HG03354 (cell line): ENCODE measurements at regions not wholly inside any gene's neighbourhood (a gene's known extent, or its start where the extent isn't known, plus 50 kb on each side); places are given as distances from the start of the nearest gene placed in this dataset.

Experiments used
- ATAC-seq: cut with Tn5 transposase; IDR thresholded peaks from one replicate; pipeline ENCODE4 v1.9.1; 2021; ENCODE audit warnings: mild to moderate bottlenecking; ENCODE audit not compliant: unreplicated experiment, poor library complexity, severe bottlenecking

GRCh38 chr12:19034937-19035336, 94.6 kb upstream of the PLEKHA5 start:
- ATAC-seq, result no peak

DNA sequence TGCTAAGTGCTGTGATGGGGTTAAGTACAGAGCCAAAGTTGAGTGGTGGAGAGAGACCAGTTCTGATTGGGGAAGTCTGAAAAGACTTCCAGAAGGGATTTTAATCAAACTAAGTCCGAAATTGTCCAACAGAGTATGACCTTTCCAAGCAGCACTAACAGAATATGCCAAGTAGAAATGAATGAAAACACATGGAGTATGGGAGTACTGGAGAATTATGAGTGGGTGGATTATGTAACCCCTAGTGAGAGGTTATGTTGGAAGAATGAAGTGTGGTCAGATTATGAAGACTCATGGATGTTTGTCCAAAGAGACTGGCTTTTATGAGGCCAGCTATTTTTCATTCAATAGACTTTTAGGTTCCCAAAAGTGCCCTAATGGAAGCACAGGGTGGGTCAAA, 94.0 kb upstream of the PLEKHA5 start:
- no peak for ATAC-seq

DNA sequence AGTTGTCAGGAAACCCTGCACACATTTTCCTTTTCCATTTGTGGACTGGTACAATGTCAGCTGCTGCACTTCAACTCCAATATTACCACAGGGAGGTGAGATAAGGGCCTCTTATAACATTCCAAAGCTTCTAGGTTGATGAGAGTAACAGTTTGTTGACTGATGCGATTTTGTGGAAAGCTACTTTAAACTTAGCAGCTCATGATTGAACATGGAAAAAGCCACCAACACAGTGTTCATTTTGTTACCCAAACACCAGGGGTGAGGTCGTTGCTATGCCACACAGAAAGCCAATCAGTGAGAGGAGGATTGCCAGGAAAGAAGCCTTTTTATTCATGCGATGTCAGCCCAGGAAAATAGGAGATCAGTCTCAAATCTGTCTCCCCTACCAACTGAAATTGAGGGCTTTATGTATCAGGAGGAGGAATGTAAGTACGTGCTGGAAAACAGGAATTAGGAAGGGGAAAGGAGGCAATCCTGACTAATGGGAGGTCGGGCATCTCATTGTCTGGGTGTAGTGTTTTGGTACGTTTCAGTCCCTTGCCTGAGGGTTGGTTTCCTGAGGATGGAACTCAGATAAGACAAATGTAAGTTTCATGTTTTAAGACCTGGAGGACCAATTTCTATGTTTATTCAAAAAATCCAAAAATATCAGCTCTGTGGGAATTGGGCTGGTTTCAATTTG, 92.7 kb upstream of the PLEKHA5 start:
- ATAC-seq, result no peak

GRCh38 chr12:19038209-19038608, 91.3 kb upstream of the PLEKHA5 start:
- no peak for ATAC-seq

GRCh38 chr12:19039515-19039914, 90.0 kb upstream of the PLEKHA5 start:
- no peak for ATAC-seq

DNA sequence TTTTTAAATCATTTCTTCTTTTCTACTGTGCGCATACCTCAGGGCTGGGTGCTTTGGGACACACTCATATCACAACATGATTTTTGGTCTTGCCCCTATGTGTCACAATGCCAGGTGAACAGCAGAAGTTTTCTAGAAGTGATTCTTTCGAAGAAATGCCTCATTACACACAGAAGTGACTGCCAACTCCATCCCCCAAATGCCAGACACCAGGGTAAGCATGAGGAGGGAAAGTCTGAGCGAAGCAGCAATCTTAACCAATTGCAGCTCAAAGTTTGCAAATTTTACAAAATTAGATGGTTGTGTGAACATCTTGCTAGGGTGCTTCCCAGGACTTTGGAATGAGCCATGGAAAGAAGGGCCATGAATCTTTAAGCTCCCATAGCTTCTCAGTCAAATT, 87.3 kb upstream of the PLEKHA5 start:
- ATAC-seq, result no peak

DNA sequence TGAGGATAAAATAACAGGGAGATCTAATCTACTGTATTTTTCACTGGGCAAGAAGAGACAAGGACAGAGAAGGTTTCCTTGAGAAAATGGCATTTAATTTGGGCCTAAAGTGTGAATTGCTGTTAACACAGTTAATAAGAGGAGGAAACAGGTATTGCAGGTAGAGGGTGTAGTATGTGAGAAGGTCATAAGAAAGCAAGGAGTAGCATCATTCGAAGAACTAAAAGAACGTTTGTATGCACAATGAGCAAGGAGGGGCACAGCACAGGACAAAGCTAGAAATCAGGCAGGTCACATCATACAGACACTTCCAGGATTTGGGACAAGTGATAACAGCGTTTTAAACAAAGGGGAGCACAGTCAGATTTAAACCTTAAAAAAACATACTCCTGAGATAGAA, 85.1 kb upstream of the PLEKHA5 start:
- ATAC-seq, result no peak

GRCh38 chr12:19044891-19045290, 84.6 kb upstream of the PLEKHA5 start:
- no peak for ATAC-seq

DNA sequence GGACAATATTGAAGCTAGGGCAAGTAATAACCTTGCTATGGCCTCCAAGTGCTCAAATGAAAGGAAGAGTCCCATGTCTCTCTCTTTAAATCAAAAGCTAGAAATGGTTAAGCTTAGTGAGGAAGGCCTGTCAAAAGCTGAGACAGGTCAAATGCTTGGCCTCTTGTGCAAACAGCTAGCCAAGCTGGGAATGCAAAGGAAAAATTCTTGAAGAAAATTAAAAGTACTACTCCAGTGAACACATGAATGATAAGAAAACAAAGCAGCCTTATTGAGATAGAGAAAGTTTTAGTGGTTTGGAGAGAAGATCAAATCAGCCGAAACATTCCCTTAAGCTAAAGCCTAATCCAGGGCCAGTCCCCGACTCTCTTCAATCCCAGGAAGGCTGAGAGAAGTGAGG, 84.1 kb upstream of the PLEKHA5 start:
- ATAC-seq, result no peak

DNA sequence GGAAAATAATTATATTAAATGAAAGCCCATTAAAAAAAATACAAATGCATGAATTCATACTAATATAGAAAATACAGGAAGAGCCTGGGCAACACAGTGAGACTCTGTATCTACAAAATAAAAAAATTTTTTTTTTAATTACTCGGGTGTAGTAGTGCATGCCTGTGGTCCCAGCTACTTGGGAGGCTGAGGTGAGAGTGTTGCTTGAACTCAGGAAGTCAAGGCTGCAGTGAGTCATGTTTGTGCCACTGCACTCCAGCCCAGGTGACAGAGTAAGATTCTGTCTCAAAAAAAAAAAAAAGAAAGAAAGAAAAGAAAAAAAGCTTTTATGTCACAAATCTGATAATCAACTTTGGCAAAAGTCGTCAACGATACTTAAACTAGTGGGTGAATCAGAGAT, 80.6 kb upstream of the PLEKHA5 start:
- no peak for ATAC-seq

- no peak for ATAC-seq
Measured at GRCh38 chr12:19052689-19053088, 76.8 kb upstream of the PLEKHA5 start.

- no peak for ATAC-seq
Measured at GRCh38 chr12:19053218-19053617, 76.3 kb upstream of the PLEKHA5 start.

GRCh38 chr12:19054035-19054434, 75.5 kb upstream of the PLEKHA5 start:
- no peak for ATAC-seq

GRCh38 chr12:19055589-19055988, 73.9 kb upstream of the PLEKHA5 start:
- ATAC-seq, result no peak

DNA sequence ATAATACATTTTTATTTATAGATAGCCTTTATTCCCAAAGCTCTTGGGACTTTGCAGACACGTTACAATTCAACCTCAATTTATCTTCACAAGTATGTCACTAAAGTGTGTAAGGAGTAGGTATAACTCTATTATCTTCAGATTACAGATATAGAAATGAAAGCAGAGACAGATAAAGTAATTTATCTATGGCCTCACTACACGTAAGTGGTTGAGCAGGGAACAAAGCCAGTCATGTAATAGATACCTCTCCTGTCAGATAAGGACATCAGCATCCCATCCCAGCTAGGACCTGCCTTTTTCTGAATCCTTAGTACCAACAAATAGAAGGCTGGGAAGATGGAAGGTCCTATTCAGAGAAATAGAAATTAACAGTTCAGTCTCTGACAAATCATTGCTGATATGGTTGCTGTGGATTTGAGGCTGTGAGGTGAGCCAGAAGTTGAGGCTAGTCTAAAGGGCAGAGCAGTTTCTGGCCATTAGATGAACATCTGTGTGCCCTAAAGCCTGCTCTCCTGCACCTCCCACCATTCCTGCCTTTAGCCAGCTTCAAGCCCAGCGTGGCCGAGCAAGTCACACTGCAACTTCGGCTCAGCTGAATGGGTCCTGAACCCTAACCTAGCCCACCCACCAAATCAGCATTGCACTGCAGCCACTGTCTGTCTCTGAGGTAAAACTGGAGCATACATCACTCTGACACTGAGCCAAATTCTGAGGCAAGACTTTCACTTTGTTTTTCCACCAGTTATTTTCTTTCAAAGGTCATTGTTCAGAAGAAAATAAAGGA, 71.1 kb upstream of the PLEKHA5 start:
- ATAC-seq, result no peak

GRCh38 chr12:19064713-19065112, 64.8 kb upstream of the PLEKHA5 start:
- ATAC-seq, result no peak

DNA sequence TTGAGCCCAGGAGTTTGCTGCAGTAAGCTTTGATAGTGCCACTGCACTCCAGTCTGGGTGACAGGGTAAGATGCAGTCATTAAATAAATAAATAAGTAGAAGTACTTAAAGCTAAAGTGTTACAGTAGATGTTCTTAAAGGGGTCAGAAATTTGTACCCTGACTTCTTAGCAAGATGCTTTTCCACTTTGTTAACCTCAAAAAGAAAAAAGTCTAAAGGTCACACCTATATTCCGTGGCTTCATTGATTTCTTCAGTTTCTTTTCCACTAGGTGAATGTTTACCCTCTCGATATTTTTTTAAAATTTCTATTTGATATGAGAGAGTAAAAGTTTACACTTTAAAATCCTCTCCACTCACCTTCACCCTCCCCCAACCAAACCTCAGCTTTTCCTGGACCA, 64.3 kb upstream of the PLEKHA5 start:
- ATAC-seq, result no peak

- ATAC-seq, result no peak
Measured at GRCh38 chr12:19065871-19066270, 63.7 kb upstream of the PLEKHA5 start.

- no peak for ATAC-seq
Measured at GRCh38 chr12:19066475-19067001, 63.0 kb upstream of the PLEKHA5 start.

- no peak for ATAC-seq
Measured at GRCh38 chr12:19068137-19068536, 61.4 kb upstream of the PLEKHA5 start.

DNA sequence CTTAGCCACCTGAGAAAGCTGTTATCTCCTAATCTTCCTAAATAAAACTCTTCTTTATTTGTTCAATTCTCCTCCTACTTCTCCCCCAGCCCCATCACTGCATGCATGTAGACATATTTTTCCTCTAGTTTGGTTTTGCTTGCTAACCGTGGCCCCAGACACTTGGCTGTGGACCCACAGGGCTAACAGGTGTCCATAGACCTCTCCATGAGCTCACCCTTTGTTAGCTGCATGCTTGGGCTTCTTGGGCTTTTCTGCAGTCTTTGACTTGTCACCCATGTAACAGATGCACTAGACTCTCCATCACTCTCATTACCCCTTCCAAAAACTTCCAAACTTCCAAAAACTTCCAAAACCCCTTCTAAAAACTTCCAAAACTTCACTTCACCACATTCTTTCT, 59.2 kb upstream of the PLEKHA5 start:
- no peak for ATAC-seq
